ENCODE measurements at regions not wholly inside any gene's neighbourhood (a gene's known extent, or its start where the extent isn't known, plus 50 kb on each side); places are given as distances from the start of the nearest gene placed in this dataset.
"Not testable (repeated sequence)": the region's sequence is repeated elsewhere in the genome, so short reads cannot be mapped to it uniquely, and the experiment has no call there.

GRCh38 chr1:188715566-188715965 lies 1762.1 kb downstream of the BRINP3 start:
- H3K27ac Mint-ChIP-seq = no peak overlapping the region
- peaks cover 0 to 5% (median 0%) of the 10 kb centered on the region in 3 donors for H3K27me3 Mint-ChIP-seq (ENCODE audit: low read depth in 3 of 3)
- no peaks in the 10 kb centered on the region for H3K4me1 Mint-ChIP-seq

GRCh38 chr1:188719735-188720134 lies 1757.9 kb downstream of the BRINP3 start:
- no peak overlapping the region for H3K27ac Mint-ChIP-seq
- no peaks in the 10 kb centered on the region for H3K4me1 Mint-ChIP-seq
- H3K4me3 Mint-ChIP-seq = no peak overlapping the region
- no peaks in the 10 kb centered on the region for H3K36me3 Mint-ChIP-seq
- H3K27me3 Mint-ChIP-seq (ENCODE audit: low read depth in 3 of 3) = peaks cover 0 to 4% (median 0%) of the 10 kb centered on the region in 3 donors
- H3K9me3 Mint-ChIP-seq = peaks cover 8 to 41% (median 27%) of the 10 kb centered on the region in 6 donors
- DNase-seq = no peak

More at GRCh38 chr1:188715566-188715965, 1762.1 kb downstream of the BRINP3 start:
- DNase-seq = no peak
- H3K4me3 Mint-ChIP-seq = no peak overlapping the region
- no peaks in the 10 kb centered on the region for H3K36me3 Mint-ChIP-seq
- H3K9me3 Mint-ChIP-seq = peaks cover 10 to 51% (median 30%) of the 10 kb centered on the region in 6 donors

DNA sequence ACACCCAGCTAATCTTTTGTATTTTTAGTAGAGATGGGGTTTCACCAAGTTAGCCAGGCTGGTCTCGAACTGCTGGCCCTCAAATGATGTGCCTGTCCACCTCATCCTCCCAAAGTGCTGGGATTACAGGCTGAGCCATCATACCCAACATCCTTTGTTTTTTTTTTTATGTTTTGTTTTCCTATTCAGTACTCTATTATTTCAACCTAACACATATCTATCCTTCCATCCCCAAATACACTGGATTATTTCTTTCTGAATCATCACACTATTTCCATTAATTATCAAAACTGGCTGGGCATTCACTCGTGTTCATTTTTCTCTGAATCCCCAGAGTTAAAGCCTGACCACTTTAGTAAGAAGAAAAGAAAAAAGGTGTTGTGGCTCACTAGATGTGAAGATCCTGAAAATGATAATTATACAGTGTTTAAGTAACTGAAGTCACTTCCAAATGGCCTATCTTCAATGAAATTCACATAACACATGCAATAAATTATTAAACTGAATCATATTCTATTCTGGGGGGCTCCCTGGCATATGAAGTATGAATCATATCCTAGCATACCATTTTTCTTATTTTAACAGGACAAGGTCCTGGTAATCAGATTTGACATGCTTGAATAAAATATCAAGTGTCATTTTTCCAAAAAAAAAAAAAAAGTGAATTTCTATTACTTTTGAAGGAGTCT lies 1754.2 kb downstream of the BRINP3 start:
- peaks cover 0 to 2% (median 0%) of the 10 kb centered on the region in 3 donors for H3K27me3 Mint-ChIP-seq (ENCODE audit: low read depth in 3 of 3)
- no peak for DNase-seq
- no peaks in the 10 kb centered on the region for H3K36me3 Mint-ChIP-seq
- H3K27ac Mint-ChIP-seq = no peak overlapping the region
- H3K4me1 Mint-ChIP-seq = no peaks in the 10 kb centered on the region
- H3K9me3 Mint-ChIP-seq = peaks cover 3 to 34% (median 21%) of the 10 kb centered on the region in 6 donors
- no peak overlapping the region for H3K4me3 Mint-ChIP-seq

DNA sequence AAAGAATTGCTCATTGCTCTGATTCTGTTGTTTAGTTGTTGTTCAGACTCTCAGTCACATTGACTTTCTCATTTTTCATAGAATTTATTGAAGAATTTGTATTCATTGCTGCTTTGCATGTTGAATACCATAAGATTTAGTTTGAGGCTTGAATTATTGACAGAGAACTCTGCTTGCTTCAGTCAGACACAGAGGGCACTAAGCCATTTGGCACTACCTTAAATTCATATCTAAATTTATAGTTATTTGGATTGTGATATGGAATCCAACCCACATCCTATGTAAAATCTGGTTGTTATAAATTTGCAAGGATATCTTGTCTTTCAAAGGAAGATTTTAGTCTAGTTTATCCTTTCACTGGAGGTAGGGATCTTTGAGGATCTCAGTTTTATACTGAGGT lies 1748.6 kb downstream of the BRINP3 start:
- peaks cover 6 to 44% (median 39%) of the 10 kb centered on the region in 6 donors for H3K9me3 Mint-ChIP-seq
- H3K4me3 Mint-ChIP-seq = no peak overlapping the region
- no peak for DNase-seq
- peaks cover 0 to 4% (median 0%) of the 10 kb centered on the region in 3 donors for H3K36me3 Mint-ChIP-seq
- H3K27me3 Mint-ChIP-seq (ENCODE audit: low read depth in 3 of 3) = peaks cover 0 to 3% (median 2%) of the 10 kb centered on the region in 3 donors
- H3K27ac Mint-ChIP-seq = no peak overlapping the region
- no peaks in the 10 kb centered on the region for H3K4me1 Mint-ChIP-seq

DNA sequence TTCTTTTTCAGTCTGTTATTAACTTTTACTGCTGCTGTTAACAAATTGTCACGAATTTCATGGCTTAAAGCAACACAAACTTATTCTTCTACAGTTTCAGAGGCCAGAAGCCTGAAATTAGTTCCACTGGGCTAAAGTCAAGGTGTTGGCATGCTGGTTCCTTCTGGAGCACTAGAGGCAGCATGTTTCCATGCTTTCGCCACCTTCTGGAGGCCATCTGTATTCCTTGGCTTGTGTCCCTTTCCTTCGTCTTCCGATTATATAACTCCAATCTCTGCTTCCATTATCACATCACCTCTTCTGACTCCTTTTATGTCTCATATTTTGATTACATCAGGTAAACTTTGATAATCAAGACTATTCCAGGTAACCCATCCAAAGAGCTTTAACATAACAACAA lies 1742.1 kb downstream of the BRINP3 start:
- H3K27me3 Mint-ChIP-seq (ENCODE audit: low read depth in 3 of 3) = peaks cover 0 to 3% (median 2%) of the 10 kb centered on the region in 3 donors
- no peak overlapping the region for H3K27ac Mint-ChIP-seq
- no peak overlapping the region for H3K4me3 Mint-ChIP-seq
- H3K9me3 Mint-ChIP-seq = peaks cover 6 to 43% (median 31%) of the 10 kb centered on the region in 6 donors
- DNase-seq = no peak
- H3K36me3 Mint-ChIP-seq = peaks cover 0 to 4% (median 0%) of the 10 kb centered on the region in 3 donors
- H3K4me1 Mint-ChIP-seq = no peaks in the 10 kb centered on the region

DNA sequence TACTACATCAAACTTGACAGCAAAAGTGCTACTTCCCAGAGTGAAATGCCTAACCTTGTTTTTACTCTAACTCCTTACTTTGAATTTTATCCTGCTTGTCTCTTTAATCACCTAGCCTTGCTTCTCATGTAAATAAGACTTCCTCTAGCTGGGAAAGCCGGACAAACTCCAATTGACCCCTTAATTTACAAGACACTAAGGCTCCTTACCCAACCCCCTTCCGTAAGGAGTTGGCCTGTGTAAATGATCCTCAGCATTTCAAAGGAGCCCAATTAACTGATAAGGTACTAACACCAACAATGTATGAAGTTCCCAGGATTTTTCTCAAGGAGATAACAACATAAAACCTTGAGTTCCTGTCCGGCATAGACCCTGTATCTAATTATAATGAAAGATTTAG lies 1728.4 kb downstream of the BRINP3 start:
- H3K9me3 Mint-ChIP-seq = peaks cover 16 to 50% (median 30%) of the 10 kb centered on the region in 6 donors
- not testable (repeated sequence) for H3K36me3 Mint-ChIP-seq; H3K4me3 Mint-ChIP-seq; DNase-seq; H3K27ac Mint-ChIP-seq; H3K4me1 Mint-ChIP-seq; H3K27me3 Mint-ChIP-seq (ENCODE audit: low read depth in 3 of 3)

DNA sequence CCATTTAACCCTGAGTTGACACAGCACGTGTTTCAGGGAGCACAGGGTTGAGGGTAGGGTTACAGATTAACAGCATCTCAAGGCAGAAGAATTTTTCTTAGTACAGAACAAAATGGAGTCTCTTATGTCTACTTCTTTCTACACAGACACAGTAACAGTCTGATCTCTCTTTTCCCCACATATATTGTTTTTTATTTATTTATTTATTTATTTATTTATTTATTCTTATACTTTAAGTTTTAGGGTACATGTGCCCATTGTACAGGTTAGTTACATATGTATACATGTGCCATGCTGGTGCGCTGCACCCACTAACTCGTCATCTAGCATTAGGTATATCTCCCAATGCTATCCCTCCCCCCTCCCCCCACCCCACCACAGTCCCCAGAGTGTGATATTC lies 1725.6 kb downstream of the BRINP3 start:
- H3K4me3 Mint-ChIP-seq = not testable (repeated sequence)

GRCh38 chr1:188757747-188758146 lies 1719.9 kb downstream of the BRINP3 start:
- not testable (repeated sequence) for H3K27ac Mint-ChIP-seq; H3K36me3 Mint-ChIP-seq; H3K4me3 Mint-ChIP-seq; H3K4me1 Mint-ChIP-seq; H3K27me3 Mint-ChIP-seq (ENCODE audit: low read depth in 3 of 3); DNase-seq
- peaks cover 1 to 33% (median 14%) of the 10 kb centered on the region in 6 donors for H3K9me3 Mint-ChIP-seq

More for the DNA sequence above, 1725.6 kb downstream of the BRINP3 start:
- not testable (repeated sequence) for H3K36me3 Mint-ChIP-seq; H3K27me3 Mint-ChIP-seq (ENCODE audit: low read depth in 3 of 3); DNase-seq; H3K27ac Mint-ChIP-seq; H3K4me1 Mint-ChIP-seq
- peaks cover 13 to 40% (median 21%) of the 10 kb centered on the region in 6 donors for H3K9me3 Mint-ChIP-seq

DNA sequence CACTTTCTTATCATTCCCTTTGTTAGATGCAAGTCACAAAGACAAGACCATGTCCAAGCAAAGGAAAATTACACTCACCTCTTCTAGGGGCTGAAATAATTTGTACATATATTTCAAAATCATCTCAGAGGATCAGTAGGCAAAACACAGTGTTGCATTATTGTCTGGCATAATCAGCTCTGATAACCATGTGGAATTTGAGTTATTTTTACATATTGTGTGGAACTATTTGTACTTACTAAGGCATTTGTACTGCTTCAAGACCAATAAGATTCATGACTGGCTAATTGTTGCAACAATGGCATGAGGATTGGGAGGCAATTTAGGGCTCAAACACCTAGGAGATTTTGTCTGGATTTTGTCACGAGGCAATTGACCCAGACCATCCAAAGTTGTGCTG lies 1716.4 kb downstream of the BRINP3 start:
- peaks cover 3 to 49% (median 20%) of the 10 kb centered on the region in 6 donors for H3K9me3 Mint-ChIP-seq
- H3K36me3 Mint-ChIP-seq = no peaks in the 10 kb centered on the region
- H3K4me3 Mint-ChIP-seq = no peak overlapping the region
- H3K4me1 Mint-ChIP-seq = no peaks in the 10 kb centered on the region
- no peak overlapping the region for H3K27ac Mint-ChIP-seq
- no peaks in the 10 kb centered on the region for H3K27me3 Mint-ChIP-seq (ENCODE audit: low read depth in 3 of 3)
- DNase-seq = no peak

DNA sequence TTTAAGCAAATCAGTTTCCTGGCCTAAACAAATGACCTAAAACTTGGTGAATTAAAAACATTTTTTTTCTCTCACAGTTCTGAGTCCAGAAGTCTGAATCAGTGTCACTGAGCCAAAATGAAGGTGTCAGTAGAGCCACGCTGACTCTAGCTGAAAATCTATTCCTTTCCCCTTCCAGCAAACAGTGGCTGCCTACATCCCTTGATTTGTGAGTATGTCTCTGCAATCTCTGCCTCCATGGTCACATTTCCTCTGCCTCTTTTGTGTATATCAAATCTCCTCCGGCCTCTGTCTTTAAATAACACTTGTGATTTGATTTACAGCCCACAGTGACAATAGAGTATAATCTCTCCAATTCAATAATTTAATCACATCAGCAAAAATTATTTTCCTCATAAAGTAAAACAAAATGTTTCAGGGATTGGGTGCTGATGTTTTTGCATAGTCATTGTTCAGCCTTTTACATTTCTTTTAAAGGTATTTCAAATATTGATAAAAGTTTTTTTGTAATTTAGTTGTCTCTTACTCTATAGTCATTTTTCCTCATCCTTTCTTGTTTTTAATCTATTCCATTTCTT lies 1715.4 kb downstream of the BRINP3 start:
- Mint-ChIP-seq H3K36me3 (no peaks in the 10 kb centered on the region), H3K27ac (no peak overlapping the region), H3K9me3 (peaks cover 3 to 54% (median 22%) of the 10 kb centered on the region in 6 donors), H3K4me3 (no peak overlapping the region), H3K27me3 (ENCODE audit: low read depth in 3 of 3) (no peaks in the 10 kb centered on the region), H3K4me1 (no peaks in the 10 kb centered on the region)
- no peak for DNase-seq

GRCh38 chr1:188763541-188763940 lies 1714.1 kb downstream of the BRINP3 start:
- Mint-ChIP-seq H3K27ac (no peak overlapping the region), H3K36me3 (no peaks in the 10 kb centered on the region), H3K9me3 (peaks cover 3 to 64% (median 25%) of the 10 kb centered on the region in 6 donors), H3K4me1 (no peaks in the 10 kb centered on the region), H3K4me3 (no peak overlapping the region), H3K27me3 (ENCODE audit: low read depth in 3 of 3) (no peaks in the 10 kb centered on the region)
- no peak for DNase-seq

- DNase-seq = no peak
- peaks cover 0 to 10% (median 0%) of the 10 kb centered on the region in 3 donors for H3K36me3 Mint-ChIP-seq
- no peak overlapping the region for H3K4me3 Mint-ChIP-seq
- no peak overlapping the region for H3K27ac Mint-ChIP-seq
- peaks cover 0 to 1% (median 0%) of the 10 kb centered on the region in 3 donors for H3K27me3 Mint-ChIP-seq (ENCODE audit: low read depth in 3 of 3)
- no peaks in the 10 kb centered on the region for H3K4me1 Mint-ChIP-seq
- peaks cover 7 to 85% (median 38%) of the 10 kb centered on the region in 6 donors for H3K9me3 Mint-ChIP-seq
Observed at GRCh38 chr1:188769181-188769580, 1708.5 kb downstream of the BRINP3 start.

- DNase-seq = no peak
- Mint-ChIP-seq H3K4me3 (no peak overlapping the region), H3K27me3 (ENCODE audit: low read depth in 3 of 3) (peaks cover 0 to 1% (median 0%) of the 10 kb centered on the region in 3 donors), H3K27ac (no peak overlapping the region), H3K4me1 (no peaks in the 10 kb centered on the region), H3K9me3 (peaks cover 10 to 90% (median 39%) of the 10 kb centered on the region in 6 donors), H3K36me3 (peaks cover 0 to 10% (median 0%) of the 10 kb centered on the region in 3 donors)
Observed at GRCh38 chr1:188769936-188770335, 1707.7 kb downstream of the BRINP3 start.

GRCh38 chr1:188778578-188778977 lies 1699.1 kb downstream of the BRINP3 start:
- Mint-ChIP-seq H3K27me3 (ENCODE audit: low read depth in 3 of 3) (peaks cover 0 to 2% (median 0%) of the 10 kb centered on the region in 3 donors), H3K4me1 (no peaks in the 10 kb centered on the region), H3K36me3 (peaks cover 0 to 8% (median 0%) of the 10 kb centered on the region in 3 donors), H3K27ac (no peak overlapping the region), H3K9me3 (peaks cover 10 to 37% (median 16%) of the 10 kb centered on the region in 6 donors), H3K4me3 (no peak overlapping the region)
- DNase-seq = no peak
